ENCODE measurements at regions not wholly inside any gene's neighbourhood (a gene's known extent, or its start where the extent isn't known, plus 50 kb on each side); places are given as distances from the start of the nearest gene placed in this dataset.

- no peak for TF ChIP-seq CTCF (conservative IDR thresholded peaks at IDR 0.05; ENCODE audit: low read length)
- no peak overlapping the region for H3K4me3 ChIP-seq (ENCODE audit: low read length)
- DNase-seq (ENCODE audit: low read depth), result peak; percentile 21
These were observed 1717.9 kb downstream of the EFNA5 start for GRCh38 chr5:105952875-105953274.

- no peak for TF ChIP-seq CTCF (conservative IDR thresholded peaks at IDR 0.05; ENCODE audit: low read length)
- no peak overlapping the region for H3K4me3 ChIP-seq (ENCODE audit: low read length)
- no peak for DNase-seq (ENCODE audit: low read depth)
These were observed 1723.3 kb downstream of the EFNA5 start for GRCh38 chr5:105947461-105947860.

- no peak for TF ChIP-seq CTCF (conservative IDR thresholded peaks at IDR 0.05; ENCODE audit: low read length)
- H3K4me3 ChIP-seq (ENCODE audit: low read length), result no peak overlapping the region
- no peak for DNase-seq (ENCODE audit: low read depth)
These were observed 1725.3 kb downstream of the EFNA5 start for GRCh38 chr5:105945203-105945972.

GRCh38 chr5:105940181-105940580 is 1730.6 kb downstream of the EFNA5 start:
- DNase-seq (ENCODE audit: low read depth), result no peak
- TF ChIP-seq CTCF (conservative IDR thresholded peaks at IDR 0.05; ENCODE audit: low read length), result no peak
- no peak overlapping the region for H3K4me3 ChIP-seq (ENCODE audit: low read length)

GRCh38 chr5:105934171-105934570 is 1736.6 kb downstream of the EFNA5 start:
- no peak for DNase-seq (ENCODE audit: low read depth)
- no peak overlapping the region for H3K4me3 ChIP-seq (ENCODE audit: low read length)
- no peak for TF ChIP-seq CTCF (conservative IDR thresholded peaks at IDR 0.05; ENCODE audit: low read length)

GRCh38 chr5:105931881-105932421 is 1738.8 kb downstream of the EFNA5 start:
- DNase-seq (ENCODE audit: low read depth), result peak; percentile 36
- no peak overlapping the region for H3K4me3 ChIP-seq (ENCODE audit: low read length)
- no peak for TF ChIP-seq CTCF (conservative IDR thresholded peaks at IDR 0.05; ENCODE audit: low read length)

GRCh38 chr5:105929858-105930257 is 1740.9 kb downstream of the EFNA5 start:
- no peak for DNase-seq (ENCODE audit: low read depth)
- H3K4me3 ChIP-seq (ENCODE audit: low read length), result no peak overlapping the region
- TF ChIP-seq CTCF (conservative IDR thresholded peaks at IDR 0.05; ENCODE audit: low read length), result no peak
